Spleen (tissue), 11 donors: ENCODE measurements at regions not wholly inside any gene's neighbourhood (a gene's known extent, or its start where the extent isn't known, plus 50 kb on each side); places are given as distances from the start of the nearest gene placed in this dataset.

ENCODE experiments used
- DNase-seq: peaks from one replicate; pipeline ENCODE4 v3.0.0-alpha.2; 2020
- H3K27ac ChIP-seq, 8 donors: fragments of 200-600 bp; sonication (generic) in 7 of 8; 1 replicate in 4 of 8; 2 replicates in 4 of 8; pipeline versions ENCODE4 v1.5.0 to v1.8.0; 2016 to 2021; ENCODE audit warnings: inconsistent platforms in 4 of 8, mild to moderate bottlenecking in 4 of 8, moderate library complexity in 1 of 8
- H3K27me3 ChIP-seq, 7 donors: fragments of 200-600 bp; sonication (generic) in 6 of 7; replicated peaks in 1 of 7; 1 replicate in 4 of 7; 2 replicates in 3 of 7; pipeline versions ENCODE4 v1.5.0 to v1.8.0; 2016 to 2021; ENCODE audit warnings: inconsistent platforms in 3 of 7, mild to moderate bottlenecking in 1 of 7
- H3K36me3 ChIP-seq, 6 donors: fragments of 200-600 bp; sonication (generic) in 5 of 6; 1 replicate in 4 of 6; 2 replicates in 2 of 6; pipeline versions ENCODE4 v1.5.0 to v1.8.0; 2016 to 2021; ENCODE audit warnings: inconsistent platforms in 2 of 6
- H3K4me1 ChIP-seq, 6 donors: fragments of 200-600 bp; sonication (generic) in 5 of 6; 1 replicate in 3 of 6; 2 replicates in 3 of 6; pipeline versions ENCODE4 v1.5.0 to v1.8.0; 2016 to 2021; ENCODE audit warnings: inconsistent platforms in 3 of 6
- H3K4me3 ChIP-seq, 8 donors: fragments of 200-600 bp; sonication (generic) in 7 of 8; 1 replicate in 4 of 8; 2 replicates in 4 of 8; pipeline versions ENCODE4 v1.5.0 to v1.8.0; 2016 to 2021; ENCODE audit warnings: inconsistent platforms in 4 of 8, mild to moderate bottlenecking in 4 of 8, moderate library complexity in 2 of 8
- H3K9me3 ChIP-seq, 8 donors: fragments of 200-600 bp; sonication (generic) in 7 of 8; 1 replicate in 4 of 8; 2 replicates in 4 of 8; pipeline versions ENCODE4 v1.5.0 to v1.8.0; 2016 to 2021; ENCODE audit warnings: inconsistent platforms in 4 of 8
- POLR2A ChIP-seq, 3 donors: fragments of 450-650 bp; IDR thresholded peaks; one replicate each; pipeline ENCODE4 v1.5.1; 2017; ENCODE audit warnings: antibody characterized with exemption in 3 of 3, mild to moderate bottlenecking in 1 of 3
- POLR2AphosphoS5 ChIP-seq, 3 donors: sonication (generic); formaldehyde crosslinking; IDR thresholded peaks; one replicate each; pipeline ENCODE4 v1.5.1; 2017; ENCODE audit warnings: antibody characterized with exemption in 3 of 3
- WGBS, 5 donors: extraction: QIAGEN DNeasy Blood & Tissue Kit in 3 of 5; methylation state at CpG; one replicate each; pipeline versions ENCODE4 v1.1.5 to v1.1.7; 2013 to 2018; 5-methylcytosine and 5-hydroxymethylcytosine counted together
- intact Hi-C: fragments of 100-400 bp; cut with DNase I; formaldehyde crosslinking; loops from one replicate; pipeline ENCODE4 v1.15.0; 2023; ENCODE audit warnings: low total_unique reads
- TF ChIP-seq, protein P1 (sequence below), 11 experiments: fragments of 200-600 bp in 7 of 11; fragments of 450-650 bp in 4 of 11; sonication (generic) in 4 of 11; IDR thresholded peaks in 8 of 11; conservative IDR thresholded peaks in 3 of 11; 1 replicate in 7 of 11; 2 replicates in 4 of 11; pipeline versions ENCODE4 v1.4.0 to v1.8.0; 2016 to 2021; ENCODE audit warnings: antibody characterized with exemption in 11 of 11, inconsistent platforms in 4 of 11, mild to moderate bottlenecking in 1 of 11
- donor health status: healthy with polysubstance abuse.
- donor health status: DM: no; HTN: no; CAD: no; lungs with moderate emphysema.
- donor health status: DM: no; HTN: no; CAD: no.
- donor health status: Bipolar disorder and iron deficiency.
- donor health status: healthy.
- donor health status: DM: no; HTN: no; CAD: no.
- donor health status: DM: yes; HTN: yes; CAD: no.

GRCh38 chr18:67938660-67939059, 422.1 kb upstream of the DSEL start:
- WGBS, 5 donors = 72 to 87% (median 80%) methylated on average over 3 of the region's 3 CpGs
- no peak for DNase-seq

GRCh38 chr18:67935638-67936037, 419.1 kb upstream of the DSEL start:
- intact Hi-C loops = no loop called here
- Histone ChIP-seq H3K36me3 (no peaks in the 10 kb centered on the region), H3K4me3 (no peak overlapping the region), H3K27ac (no peak overlapping the region), H3K27me3 (no peaks in the 10 kb centered on the region), H3K4me1 (no peaks in the 10 kb centered on the region), H3K9me3 (no peaks in the 10 kb centered on the region)
- TF ChIP-seq POLR2AphosphoS5 (IDR thresholded peaks at IDR 0.05) (no peak), POLR2A (IDR thresholded peaks at IDR 0.05) (no peak)
- TF ChIP-seq, protein P1, sequence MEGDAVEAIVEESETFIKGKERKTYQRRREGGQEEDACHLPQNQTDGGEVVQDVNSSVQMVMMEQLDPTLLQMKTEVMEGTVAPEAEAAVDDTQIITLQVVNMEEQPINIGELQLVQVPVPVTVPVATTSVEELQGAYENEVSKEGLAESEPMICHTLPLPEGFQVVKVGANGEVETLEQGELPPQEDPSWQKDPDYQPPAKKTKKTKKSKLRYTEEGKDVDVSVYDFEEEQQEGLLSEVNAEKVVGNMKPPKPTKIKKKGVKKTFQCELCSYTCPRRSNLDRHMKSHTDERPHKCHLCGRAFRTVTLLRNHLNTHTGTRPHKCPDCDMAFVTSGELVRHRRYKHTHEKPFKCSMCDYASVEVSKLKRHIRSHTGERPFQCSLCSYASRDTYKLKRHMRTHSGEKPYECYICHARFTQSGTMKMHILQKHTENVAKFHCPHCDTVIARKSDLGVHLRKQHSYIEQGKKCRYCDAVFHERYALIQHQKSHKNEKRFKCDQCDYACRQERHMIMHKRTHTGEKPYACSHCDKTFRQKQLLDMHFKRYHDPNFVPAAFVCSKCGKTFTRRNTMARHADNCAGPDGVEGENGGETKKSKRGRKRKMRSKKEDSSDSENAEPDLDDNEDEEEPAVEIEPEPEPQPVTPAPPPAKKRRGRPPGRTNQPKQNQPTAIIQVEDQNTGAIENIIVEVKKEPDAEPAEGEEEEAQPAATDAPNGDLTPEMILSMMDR (IDR thresholded peaks at IDR 0.05 in 8 of 11, conservative IDR thresholded peaks at IDR 0.05 in 3 of 11) = no peak
- WGBS, 5 donors = 66 to 85% (median 74%) methylated on average over 3 of the region's 3 CpGs
- no peak for DNase-seq

More at GRCh38 chr18:67938660-67939059, 422.1 kb upstream of the DSEL start:
- no peaks in the 10 kb centered on the region for H3K36me3 ChIP-seq
- H3K27ac ChIP-seq = no peak overlapping the region
- no peaks in the 10 kb centered on the region for H3K9me3 ChIP-seq
- no peak overlapping the region for H3K4me3 ChIP-seq
- intact Hi-C loops = no loop called here
- H3K27me3 ChIP-seq = no peaks in the 10 kb centered on the region
- H3K4me1 ChIP-seq = no peaks in the 10 kb centered on the region
- TF ChIP-seq POLR2AphosphoS5 (IDR thresholded peaks at IDR 0.05) = no peak
- TF ChIP-seq, protein P1 (IDR thresholded peaks at IDR 0.05 in 8 of 11, conservative IDR thresholded peaks at IDR 0.05 in 3 of 11) = no peak
- no peak for TF ChIP-seq POLR2A (IDR thresholded peaks at IDR 0.05)

- intact Hi-C loops = no loop called here
- TF ChIP-seq, protein P1 (IDR thresholded peaks at IDR 0.05 in 8 of 11, conservative IDR thresholded peaks at IDR 0.05 in 3 of 11) = no peak
- TF ChIP-seq POLR2AphosphoS5 (IDR thresholded peaks at IDR 0.05) (no peak), POLR2A (IDR thresholded peaks at IDR 0.05) (no peak)
- DNase-seq = no peak
- WGBS, 5 donors = 46 to 85% (median 67%) methylated on average over 1 of the region's 1 CpG
- H3K27me3 ChIP-seq = no peaks in the 10 kb centered on the region
- H3K36me3 ChIP-seq = no peaks in the 10 kb centered on the region
- H3K9me3 ChIP-seq = no peaks in the 10 kb centered on the region
- no peak overlapping the region for H3K27ac ChIP-seq
- H3K4me3 ChIP-seq = no peak overlapping the region
- no peaks in the 10 kb centered on the region for H3K4me1 ChIP-seq
Measured at GRCh38 chr18:67933271-67933670, 416.8 kb upstream of the DSEL start.

- Histone ChIP-seq H3K4me1 (no peaks in the 10 kb centered on the region), H3K27me3 (no peaks in the 10 kb centered on the region), H3K9me3 (no peaks in the 10 kb centered on the region), H3K27ac (no peak overlapping the region), H3K4me3 (no peak overlapping the region), H3K36me3 (no peaks in the 10 kb centered on the region)
- TF ChIP-seq POLR2AphosphoS5 (IDR thresholded peaks at IDR 0.05) (no peak), POLR2A (IDR thresholded peaks at IDR 0.05) (no peak)
- TF ChIP-seq, protein P1 (IDR thresholded peaks at IDR 0.05 in 8 of 11, conservative IDR thresholded peaks at IDR 0.05 in 3 of 11) = no peak
- no peak for DNase-seq
- intact Hi-C loops = no loop called here
- WGBS, 5 donors = 29 to 38% (median 34%) methylated on average over 2 of the region's 2 CpGs
Measured at GRCh38 chr18:67932271-67932670, 415.8 kb upstream of the DSEL start.
